ENCODE measurements at regions not wholly inside any gene's neighbourhood (a gene's known extent, or its start where the extent isn't known, plus 50 kb on each side); places are given as distances from the start of the nearest gene placed in this dataset.

GRCh38 chr4:83906561-83906960 lies 370.7 kb downstream of the GPAT3 start:
- Histone ChIP-seq H3K79me2 (ENCODE audit: control insufficient read depth, insufficient read depth, low read length) (no peaks in the 10 kb centered on the region), H2AFZ (ENCODE audit: low read depth, low read length) (no peak overlapping the region), H3K27ac (ENCODE audit: insufficient read depth, low read depth, low read length) (no peak overlapping the region), H3K9ac (replicated peaks; ENCODE audit: extremely low read depth, insufficient read depth, low read length) (no peak overlapping the region), H3K27me3 (ENCODE audit: control insufficient read depth in 2 of 2, insufficient read depth in 2 of 2, low read length in 2 of 2) (no peaks in the 10 kb centered on the region), H3K9me3 (replicated peaks; ENCODE audit: control insufficient read depth, insufficient read depth, low read length) (no peaks in the 10 kb centered on the region), H3K9me1 (replicated peaks; ENCODE audit: control insufficient read depth, extremely low read depth, insufficient read depth, low read length) (no peaks in the 10 kb centered on the region), H4K20me1 (replicated peaks; ENCODE audit: control insufficient read depth, extremely low read depth, insufficient read depth, low read length) (no peaks in the 10 kb centered on the region), H3K4me1 (ENCODE audit: control insufficient read depth, extremely low read depth, insufficient read depth, low read length) (no peaks in the 10 kb centered on the region), H3K4me3 (replicated peaks in 1 of 3; ENCODE audit: insufficient read depth in 1 of 3, low read depth in 1 of 3, low read length in 3 of 3) (no peak overlapping the region), H3K4me2 (ENCODE audit: insufficient read depth, low read length) (no peak overlapping the region), H3K36me3 (ENCODE audit: control insufficient read depth in 2 of 2, extremely low read depth in 1 of 2, insufficient read depth in 2 of 2, low read length in 2 of 2) (no peaks in the 10 kb centered on the region)
- no peak for FAIRE-seq
- no TSS peak for BruUV-seq (replicated peaks)
- POLR2A ChIA-PET: no interaction called here
- dilution Hi-C loops (cut with MboI; ENCODE audit: extremely low pct_ligation_motif_present, low sequenced_read_pairs): no loop called here
- CTCF ChIA-PET: no interaction called here
- no peak for TF ChIP-seq EZH2 (IDR thresholded peaks at IDR 0.05; ENCODE audit: borderline replicate concordance, low read depth, low read length, severe bottlenecking)
- no peak for TF ChIP-seq MYC (IDR thresholded peaks at IDR 0.05; ENCODE audit: low read depth, low read length)
- TF ChIP-seq, protein P1, sequence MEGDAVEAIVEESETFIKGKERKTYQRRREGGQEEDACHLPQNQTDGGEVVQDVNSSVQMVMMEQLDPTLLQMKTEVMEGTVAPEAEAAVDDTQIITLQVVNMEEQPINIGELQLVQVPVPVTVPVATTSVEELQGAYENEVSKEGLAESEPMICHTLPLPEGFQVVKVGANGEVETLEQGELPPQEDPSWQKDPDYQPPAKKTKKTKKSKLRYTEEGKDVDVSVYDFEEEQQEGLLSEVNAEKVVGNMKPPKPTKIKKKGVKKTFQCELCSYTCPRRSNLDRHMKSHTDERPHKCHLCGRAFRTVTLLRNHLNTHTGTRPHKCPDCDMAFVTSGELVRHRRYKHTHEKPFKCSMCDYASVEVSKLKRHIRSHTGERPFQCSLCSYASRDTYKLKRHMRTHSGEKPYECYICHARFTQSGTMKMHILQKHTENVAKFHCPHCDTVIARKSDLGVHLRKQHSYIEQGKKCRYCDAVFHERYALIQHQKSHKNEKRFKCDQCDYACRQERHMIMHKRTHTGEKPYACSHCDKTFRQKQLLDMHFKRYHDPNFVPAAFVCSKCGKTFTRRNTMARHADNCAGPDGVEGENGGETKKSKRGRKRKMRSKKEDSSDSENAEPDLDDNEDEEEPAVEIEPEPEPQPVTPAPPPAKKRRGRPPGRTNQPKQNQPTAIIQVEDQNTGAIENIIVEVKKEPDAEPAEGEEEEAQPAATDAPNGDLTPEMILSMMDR (IDR thresholded peaks at IDR 0.05; ENCODE audit: extremely low read depth in 1 of 2, insufficient read depth in 1 of 2, low read depth in 1 of 2, low read length in 2 of 2): no peak
- TF ChIP-seq GATA2 (IDR thresholded peaks at IDR 0.05; ENCODE audit: insufficient read depth, insufficient read length, low read depth, low read length): no peak
- TF ChIP-seq FOS (IDR thresholded peaks at IDR 0.05; ENCODE audit: borderline replicate concordance, insufficient read depth, low read length): no peak
- no peak for TF ChIP-seq POLR2A (IDR thresholded peaks at IDR 0.05; ENCODE audit: low read depth, low read length)
- TF ChIP-seq POLR2AphosphoS5 (IDR thresholded peaks at IDR 0.05; ENCODE audit: insufficient read depth, low read depth, low read length): no peak
- TF ChIP-seq MAX (IDR thresholded peaks at IDR 0.05; ENCODE audit: insufficient read depth, insufficient read length): no peak
- no peak for DNase-seq (ENCODE audit: low read depth, low spot score)
- intact Hi-C loops (cut with micrococcal nuclease): no loop called here
